Uterus (tissue), 2 donors: ENCODE measurements at regions not wholly inside any gene's neighbourhood (a gene's known extent, or its start where the extent isn't known, plus 50 kb on each side); places are given as distances from the start of the nearest gene placed in this dataset.

Source experiments
- POLR2A ChIP-seq, 2 donors: fragments of 450-650 bp; IDR thresholded peaks; one replicate each; pipeline ENCODE4 v1.6.1; 2016; ENCODE audit warnings: antibody characterized with exemption in 2 of 2, mild to moderate bottlenecking in 1 of 2, moderate library complexity in 1 of 2
- TF ChIP-seq, protein P1 (sequence below), 4 experiments: fragments of 200-600 bp in 2 of 4; fragments of 450-650 bp in 2 of 4; sonication (generic) in 2 of 4; IDR thresholded peaks; one replicate each; pipeline ENCODE4 v1.5.1; 2016 to 2019; ENCODE audit warnings: antibody characterized with exemption in 4 of 4, mild to moderate bottlenecking in 2 of 4, moderate library complexity in 1 of 4

DNA sequence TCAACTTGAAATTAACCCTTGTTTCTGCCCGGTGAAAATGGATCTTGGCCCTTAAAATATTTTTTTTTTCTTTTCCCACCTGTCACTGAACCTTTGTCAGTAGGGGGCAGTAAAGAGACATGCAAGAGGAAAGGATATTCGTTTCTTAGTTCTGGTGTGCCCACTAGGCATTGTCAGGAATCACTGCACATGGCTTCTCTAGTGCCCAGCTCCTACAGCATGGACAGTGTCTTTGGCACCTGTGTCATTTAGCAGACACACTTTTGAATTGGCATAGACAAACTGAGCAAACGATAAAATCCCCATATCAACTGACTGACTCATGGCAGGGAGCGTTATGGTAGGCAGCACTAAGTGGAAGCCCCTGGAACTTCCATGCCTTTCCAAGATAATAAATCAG, 1048.1 kb downstream of the BRINP3 start:
- TF ChIP-seq, protein P1, sequence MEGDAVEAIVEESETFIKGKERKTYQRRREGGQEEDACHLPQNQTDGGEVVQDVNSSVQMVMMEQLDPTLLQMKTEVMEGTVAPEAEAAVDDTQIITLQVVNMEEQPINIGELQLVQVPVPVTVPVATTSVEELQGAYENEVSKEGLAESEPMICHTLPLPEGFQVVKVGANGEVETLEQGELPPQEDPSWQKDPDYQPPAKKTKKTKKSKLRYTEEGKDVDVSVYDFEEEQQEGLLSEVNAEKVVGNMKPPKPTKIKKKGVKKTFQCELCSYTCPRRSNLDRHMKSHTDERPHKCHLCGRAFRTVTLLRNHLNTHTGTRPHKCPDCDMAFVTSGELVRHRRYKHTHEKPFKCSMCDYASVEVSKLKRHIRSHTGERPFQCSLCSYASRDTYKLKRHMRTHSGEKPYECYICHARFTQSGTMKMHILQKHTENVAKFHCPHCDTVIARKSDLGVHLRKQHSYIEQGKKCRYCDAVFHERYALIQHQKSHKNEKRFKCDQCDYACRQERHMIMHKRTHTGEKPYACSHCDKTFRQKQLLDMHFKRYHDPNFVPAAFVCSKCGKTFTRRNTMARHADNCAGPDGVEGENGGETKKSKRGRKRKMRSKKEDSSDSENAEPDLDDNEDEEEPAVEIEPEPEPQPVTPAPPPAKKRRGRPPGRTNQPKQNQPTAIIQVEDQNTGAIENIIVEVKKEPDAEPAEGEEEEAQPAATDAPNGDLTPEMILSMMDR (IDR thresholded peaks at IDR 0.05) = no peak
- no peak for TF ChIP-seq POLR2A (IDR thresholded peaks at IDR 0.05)
